Keratinocyte (primary cell): ENCODE measurements at regions not wholly inside any gene's neighbourhood (a gene's known extent, or its start where the extent isn't known, plus 50 kb on each side); places are given as distances from the start of the nearest gene placed in this dataset.

Source experiments
- DNase-seq: peaks from one replicate; pipeline ENCODE4 v3.0.0-alpha.2; 2011; ENCODE audit warnings: low read depth, missing footprints, low spot score
- FAIRE-seq: peaks from 2 replicates; lab custom pipeline; 2011; peaks lifted over from hg19 to GRCh38; lab: Jason Lieb, UNC
- H2AFZ ChIP-seq: 2 replicates; pipeline ENCODE4 v1.6.0; 2012; ENCODE audit warnings: low read length, control low read depth, inconsistent platforms; ENCODE audit not compliant: control insufficient read depth
- H3K27ac ChIP-seq: 2 replicates; pipeline ENCODE4 v1.5.1; 2011; ENCODE audit warnings: low read length; ENCODE audit not compliant: control insufficient read depth, insufficient read depth
- H3K27me3 ChIP-seq: 3 replicates; pipeline ENCODE4 v1.6.0; 2011; ENCODE audit warnings: low read length; ENCODE audit not compliant: control insufficient read depth, insufficient read depth; ENCODE audit errors: extremely low read depth
- H3K36me3 ChIP-seq, 2 experiments: 2 replicates in 1 of 2; 3 replicates in 1 of 2; pipeline ENCODE4 v1.5.1; 2011; ENCODE audit warnings: low read length in 2 of 2, mild to moderate bottlenecking in 1 of 2; ENCODE audit not compliant: control insufficient read depth in 2 of 2, insufficient read depth in 2 of 2; ENCODE audit errors: extremely low read depth in 1 of 2
- H3K4me1 ChIP-seq: 3 replicates; pipeline ENCODE4 v1.5.1; 2011; ENCODE audit warnings: low read length; ENCODE audit not compliant: control insufficient read depth, insufficient read depth; ENCODE audit errors: extremely low read depth
- H3K4me2 ChIP-seq: 3 replicates; pipeline ENCODE4 v1.6.0; 2011; ENCODE audit warnings: low read depth, low read length; ENCODE audit not compliant: control insufficient read depth, insufficient read depth; ENCODE audit errors: extremely low read depth
- H3K4me3 ChIP-seq, 3 experiments: fragments of 200-600 bp in 1 of 3; sonication (generic) in 1 of 3; 2 replicates in 2 of 3; 3 replicates in 1 of 3; pipeline ENCODE4 v1.5.1; 2011 to 2016; ENCODE audit warnings: low read length in 3 of 3, mild to moderate bottlenecking in 3 of 3, control low read depth in 2 of 3, inconsistent platforms in 1 of 3, low read depth in 1 of 3, mixed read lengths in 1 of 3, mixed run types in 1 of 3, moderate library complexity in 1 of 3; ENCODE audit not compliant: control insufficient read depth in 2 of 3, insufficient read depth in 2 of 3; ENCODE audit errors: extremely low read depth in 1 of 3
- H3K79me2 ChIP-seq: 2 replicates; pipeline ENCODE4 v1.6.0; 2012; ENCODE audit warnings: low read length; ENCODE audit not compliant: control insufficient read depth, insufficient read depth
- H3K9ac ChIP-seq: 3 replicates; pipeline ENCODE4 v1.6.0; 2011; ENCODE audit warnings: low read length; ENCODE audit not compliant: control insufficient read depth, insufficient read depth; ENCODE audit errors: extremely low read depth
- H3K9me1 ChIP-seq: 3 replicates; pipeline ENCODE4 v1.6.0; 2011; ENCODE audit warnings: low read length; ENCODE audit not compliant: control insufficient read depth, insufficient read depth; ENCODE audit errors: extremely low read depth
- H3K9me3 ChIP-seq: 2 replicates; pipeline ENCODE4 v1.5.1; 2012; ENCODE audit warnings: low read depth, low read length; ENCODE audit not compliant: control insufficient read depth
- H4K20me1 ChIP-seq: 3 replicates; pipeline ENCODE4 v1.6.0; 2011; ENCODE audit warnings: low read length; ENCODE audit not compliant: control insufficient read depth, insufficient read depth; ENCODE audit errors: extremely low read depth
- CTCF ChIP-seq, 3 experiments: IDR thresholded peaks in 1 of 3; conservative IDR thresholded peaks in 1 of 3; optimal IDR thresholded peaks in 1 of 3; 2 replicates in 2 of 3; 3 replicates in 1 of 3; pipeline versions ENCODE3 to v1.5.1; 2011; ENCODE audit warnings: low read length in 3 of 3, mild to moderate bottlenecking in 3 of 3, moderate library complexity in 2 of 3, control low read depth in 1 of 3, inconsistent platforms in 1 of 3; ENCODE audit not compliant: insufficient read depth in 2 of 3; ENCODE audit errors: extremely low read depth in 1 of 3
- EZH2 ChIP-seq: IDR thresholded peaks from one replicate; pipeline ENCODE4 v1.6.1; 2012; ENCODE audit warnings: inconsistent platforms, mild to moderate bottlenecking, low read length, moderate library complexity
- dilution Hi-C: fragments of 300-500 bp; cut with MboI; formaldehyde crosslinking; loops from one replicate; pipeline ENCODE4 v1.7.0; 2020; ENCODE audit warnings: low sequenced_read_pairs; ENCODE audit not compliant: extremely low pct_ligation_motif_present

DNA sequence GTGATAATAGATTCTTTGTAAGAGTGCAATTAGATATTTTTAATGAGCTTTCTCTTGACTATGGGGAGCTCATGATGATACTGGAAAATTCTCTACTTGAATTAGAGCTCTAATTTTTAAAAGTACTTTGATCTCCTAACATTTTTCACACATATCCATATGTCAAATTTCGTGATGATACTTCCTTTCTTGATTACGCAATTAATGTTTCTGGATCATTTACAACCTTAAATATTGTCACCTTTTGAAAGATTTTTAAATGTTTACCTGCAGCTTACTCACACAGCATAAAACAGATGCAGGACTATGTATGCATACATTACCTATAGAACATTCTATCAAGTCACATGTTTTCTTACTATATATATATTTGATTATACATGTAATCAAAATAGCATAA is 598.5 kb upstream of the DSEL start:
- Histone ChIP-seq H3K4me2 (no peak overlapping the region), H3K4me3 (no peak overlapping the region), H3K9me1 (no peaks in the 10 kb centered on the region), H4K20me1 (no peaks in the 10 kb centered on the region), H3K27me3 (no peaks in the 10 kb centered on the region), H3K27ac (no peak overlapping the region), H3K36me3 (no peaks in the 10 kb centered on the region), H3K9ac (no peak overlapping the region), H3K79me2 (no peaks in the 10 kb centered on the region), H3K4me1 (no peaks in the 10 kb centered on the region), H3K9me3 (no peaks in the 10 kb centered on the region), H2AFZ (no peak overlapping the region)
- dilution Hi-C loops, result no loop called here
- DNase-seq, result no peak
- TF ChIP-seq CTCF (optimal IDR thresholded peaks at IDR 0.05 in 1 of 3, IDR thresholded peaks at IDR 0.05 in 1 of 3, conservative IDR thresholded peaks at IDR 0.05 in 1 of 3; ENCODE audit: extremely low read depth in 1 of 3, insufficient read depth in 2 of 3, low read length in 3 of 3) (no peak), EZH2 (no peak)
- no peak for FAIRE-seq

GRCh38 chr18:68104036-68104435 is 587.5 kb upstream of the DSEL start:
- Histone ChIP-seq H3K36me3 (no peaks in the 10 kb centered on the region), H3K79me2 (no peaks in the 10 kb centered on the region), H3K4me2 (no peak overlapping the region), H3K27me3 (no peaks in the 10 kb centered on the region), H3K4me3 (no peak overlapping the region), H3K27ac (no peak overlapping the region), H4K20me1 (no peaks in the 10 kb centered on the region), H2AFZ (no peak overlapping the region), H3K9me1 (no peaks in the 10 kb centered on the region), H3K4me1 (no peaks in the 10 kb centered on the region), H3K9me3 (no peaks in the 10 kb centered on the region), H3K9ac (no peak overlapping the region)
- no peak for TF ChIP-seq EZH2
- no peak for TF ChIP-seq CTCF (optimal IDR thresholded peaks at IDR 0.05 in 1 of 3, IDR thresholded peaks at IDR 0.05 in 1 of 3, conservative IDR thresholded peaks at IDR 0.05 in 1 of 3; ENCODE audit: extremely low read depth in 1 of 3, insufficient read depth in 2 of 3, low read length in 3 of 3)
- DNase-seq (no peak), FAIRE-seq (no peak)
- dilution Hi-C loops, result no loop called here
